H9 (cell line): ENCODE measurements at regions not wholly inside any gene's neighbourhood (a gene's known extent, or its start where the extent isn't known, plus 50 kb on each side); places are given as distances from the start of the nearest gene placed in this dataset.

Experiments
- DNase-seq: peaks from one replicate; pipeline ENCODE4 v3.0.0-alpha.2; 2017
- H2AFZ ChIP-seq: one replicate; pipeline ENCODE4 v1.6.1; 2013; ENCODE audit warnings: mild to moderate bottlenecking, low read length, control low read depth, moderate library complexity
- H2AK5ac ChIP-seq: 2 replicates; pipeline ENCODE4 v1.6.1; 2013; ENCODE audit warnings: low read length, control low read depth, mixed read lengths; ENCODE audit not compliant: insufficient read length
- H2BK120ac ChIP-seq: one replicate; pipeline ENCODE4 v1.6.1; 2013; ENCODE audit warnings: low read depth, mild to moderate bottlenecking, low read length, control low read depth, inconsistent platforms; ENCODE audit not compliant: poor library complexity, severe bottlenecking
- H2BK12ac ChIP-seq: 2 replicates; pipeline ENCODE4 v1.6.1; 2013; ENCODE audit warnings: low read length, control low read depth, mixed read lengths, low read depth; ENCODE audit not compliant: insufficient read length
- H2BK15ac ChIP-seq: 2 replicates; pipeline ENCODE4 v1.6.1; 2013; ENCODE audit warnings: low read depth, low read length, control low read depth
- H2BK20ac ChIP-seq: one replicate; pipeline ENCODE4 v1.6.1; 2013; ENCODE audit warnings: low read depth, mild to moderate bottlenecking, low read length, control low read depth, inconsistent platforms; ENCODE audit not compliant: poor library complexity, severe bottlenecking
- H2BK5ac ChIP-seq: 2 replicates; pipeline ENCODE4 v1.6.1; 2013; ENCODE audit warnings: low read length, control low read depth, mixed read lengths; ENCODE audit not compliant: insufficient read length
- H3K14ac ChIP-seq: 2 replicates; pipeline ENCODE4 v1.6.1; 2013; ENCODE audit warnings: low read length, control low read depth; ENCODE audit not compliant: insufficient read depth
- H3K18ac ChIP-seq: 2 replicates; pipeline ENCODE4 v1.6.1; 2013; ENCODE audit warnings: low read depth, mild to moderate bottlenecking, mixed read lengths, low read length, control low read depth; ENCODE audit not compliant: insufficient read length
- H3K23ac ChIP-seq: 2 replicates; pipeline ENCODE4 v1.6.1; 2013; ENCODE audit warnings: low read length, control low read depth, mixed read lengths, low read depth; ENCODE audit not compliant: insufficient read length
- H3K23me2 ChIP-seq: 2 replicates; pipeline ENCODE4 v1.6.1; 2013; ENCODE audit warnings: low read depth, mild to moderate bottlenecking, mixed read lengths, low read length, control low read depth; ENCODE audit not compliant: insufficient read length, poor library complexity, severe bottlenecking
- H3K27ac ChIP-seq: 2 replicates; pipeline ENCODE4 v1.5.1; 2013; ENCODE audit warnings: low read length, control low read depth, mixed read lengths, low read depth; ENCODE audit not compliant: insufficient read length
- H3K27me3 ChIP-seq: 2 replicates; pipeline ENCODE4 v1.6.1; 2013; ENCODE audit warnings: low read length, control low read depth, inconsistent platforms; ENCODE audit not compliant: insufficient read depth
- H3K4ac ChIP-seq: 2 replicates; pipeline ENCODE4 v1.6.1; 2013; ENCODE audit warnings: low read depth, mild to moderate bottlenecking, control low read depth, inconsistent platforms, low read length, moderate library complexity
- H3K4me1 ChIP-seq: 2 replicates; pipeline ENCODE4 v1.6.1; 2013; ENCODE audit warnings: low read length, control low read depth, inconsistent platforms; ENCODE audit not compliant: insufficient read depth
- H3K4me2 ChIP-seq: 2 replicates; pipeline ENCODE4 v1.6.1; 2013; ENCODE audit warnings: low read length, control low read depth, mixed read lengths; ENCODE audit not compliant: insufficient read length, insufficient read depth
- H3K56ac ChIP-seq: 2 replicates; pipeline ENCODE4 v1.6.1; 2013; ENCODE audit warnings: low read depth, mild to moderate bottlenecking, mixed read lengths, low read length, control low read depth; ENCODE audit not compliant: insufficient read length
- H3K79me1 ChIP-seq: 2 replicates; pipeline ENCODE4 v1.6.1; 2013; ENCODE audit warnings: low read depth, mild to moderate bottlenecking, moderate library complexity, low read length, control low read depth, inconsistent platforms; ENCODE audit not compliant: insufficient read depth, poor library complexity, severe bottlenecking
- H3K79me2 ChIP-seq: 2 replicates; pipeline ENCODE4 v1.6.1; 2013; ENCODE audit warnings: low read length, control low read depth, inconsistent platforms; ENCODE audit not compliant: insufficient read depth
- H3K9ac ChIP-seq: 2 replicates; pipeline ENCODE4 v1.6.1; 2013; ENCODE audit warnings: low read length, control low read depth, mixed read lengths; ENCODE audit not compliant: insufficient read length; ENCODE audit errors: extremely low read depth
- H3K9me3 ChIP-seq: one replicate; pipeline ENCODE4 v1.6.1; 2013; ENCODE audit warnings: low read depth, low read length, inconsistent platforms; ENCODE audit not compliant: control insufficient read depth
- H3T11ph ChIP-seq: one replicate; pipeline ENCODE4 v1.6.1; 2013; ENCODE audit warnings: mild to moderate bottlenecking, low read length, control low read depth, inconsistent platforms
- H4K20me1 ChIP-seq: one replicate; pipeline ENCODE4 v1.6.1; 2013; ENCODE audit not compliant: control insufficient read depth, insufficient read length, insufficient read depth
- H4K5ac ChIP-seq: 2 replicates; pipeline ENCODE4 v1.6.1; 2013; ENCODE audit warnings: low read depth, mild to moderate bottlenecking, mixed read lengths, low read length, control low read depth; ENCODE audit not compliant: insufficient read length
- H4K8ac ChIP-seq: replicated peaks from 2 replicates; pipeline ENCODE4 v1.6.1; 2013; ENCODE audit warnings: low read length, control low read depth, mixed read lengths, low read depth; ENCODE audit not compliant: insufficient read length
- H4K91ac ChIP-seq: 2 replicates; pipeline ENCODE4 v1.6.1; 2013; ENCODE audit warnings: low read depth, mild to moderate bottlenecking, moderate library complexity, mixed read lengths, low read length, control low read depth; ENCODE audit not compliant: insufficient read length
- H3K27ac Mint-ChIP-seq, 3 experiments: 2 replicates in 2 of 3; 3 replicates in 1 of 3; pipeline ENCODE4 v1.8.0; 2020 to 2021; ENCODE audit warnings: mixed read lengths in 3 of 3, mild to moderate bottlenecking in 1 of 3, moderate library complexity in 1 of 3
- H3K27me3 Mint-ChIP-seq: 2 replicates; pipeline ENCODE4 v1.8.0; 2021; ENCODE audit warnings: low read depth, mild to moderate bottlenecking, moderate library complexity, mixed read lengths
- H3K36me3 Mint-ChIP-seq, 3 experiments: 2 replicates in 2 of 3; 3 replicates in 1 of 3; pipeline ENCODE4 v1.8.0; 2020 to 2021; ENCODE audit warnings: low read depth in 3 of 3, mixed read lengths in 3 of 3; ENCODE audit not compliant: insufficient read depth in 1 of 3
- H3K4me1 Mint-ChIP-seq, 2 experiments: 2 replicates each; pipeline ENCODE4 v1.8.0; 2020; ENCODE audit warnings: mixed read lengths in 2 of 2
- H3K4me3 Mint-ChIP-seq, 2 experiments: 2 replicates in 1 of 2; 3 replicates in 1 of 2; pipeline ENCODE4 v1.8.0; 2020 to 2021; ENCODE audit warnings: mild to moderate bottlenecking in 2 of 2, mixed read lengths in 2 of 2, moderate library complexity in 1 of 2
- H3K9me3 Mint-ChIP-seq, 2 experiments: 2 replicates in 1 of 2; 3 replicates in 1 of 2; pipeline ENCODE4 v1.8.0; 2020; ENCODE audit warnings: mild to moderate bottlenecking in 2 of 2, mixed read lengths in 2 of 2, moderate library complexity in 1 of 2
- WGBS: extraction: QIAGEN DNeasy Blood & Tissue Kit; methylation state at CpG from one replicate; pipeline ENCODE4 v1.1.7; 2013; ENCODE audit warnings: missing lambda C conversion rate, low lambda C conversion rate, mixed read lengths; ENCODE audit not compliant: insufficient read length; ENCODE audit errors: extremely low coverage; 5-methylcytosine and 5-hydroxymethylcytosine counted together
- TF ChIP-seq, protein P1 (sequence below): fragments of 200-600 bp; sonication (generic); conservative IDR thresholded peaks from 3 replicates; pipeline ENCODE4 v1.8.0; 2021; ENCODE audit warnings: antibody characterized with exemption, mild to moderate bottlenecking

DNA sequence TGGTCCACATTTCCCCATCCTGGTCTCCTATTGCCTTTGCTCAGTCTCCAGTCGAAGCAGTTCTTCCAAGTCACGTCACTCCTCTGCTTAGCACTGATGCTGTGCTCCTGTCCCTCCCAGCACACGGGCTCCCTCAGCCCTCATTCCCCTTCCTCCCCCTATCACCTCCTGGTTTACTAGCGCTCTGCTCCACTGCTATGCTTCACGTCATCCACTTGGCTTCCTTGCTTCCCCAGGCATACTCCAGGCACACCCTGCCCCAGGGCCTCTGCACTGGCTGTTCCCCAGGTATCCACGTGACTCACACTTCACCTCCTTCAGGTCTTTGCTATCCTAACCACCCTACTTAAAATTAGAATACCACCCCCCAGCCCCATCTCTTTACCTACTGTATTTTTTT lies 269.3 kb downstream of the GLI2 start:
- Histone ChIP-seq H3K4me1 (peaks cover 11% of the 10 kb centered on the region; the same call in 1 of the 2 replicates), H3T11ph (no peak overlapping the region), H3K9ac (no peak overlapping the region), H3K56ac (no peak overlapping the region), H3K27me3 (no peaks in the 10 kb centered on the region), H2BK12ac (no peak overlapping the region), H3K27ac (no peak overlapping the region), H4K91ac (no peak overlapping the region), H2BK20ac (no peak overlapping the region), H3K79me1 (no peaks in the 10 kb centered on the region), H4K20me1 (no peaks in the 10 kb centered on the region), H3K18ac (no peak overlapping the region), H2BK15ac (no peak overlapping the region), H3K4ac (no peak overlapping the region), H2AK5ac (no peak overlapping the region), H2BK120ac (no peak overlapping the region), H3K4me2 (no peak overlapping the region), H2AFZ (no peak overlapping the region), H2BK5ac (no peak overlapping the region), H3K23ac (no peak overlapping the region), H4K5ac (no peak overlapping the region), H3K79me2 (no peaks in the 10 kb centered on the region), H3K23me2 (no peaks in the 10 kb centered on the region), H3K14ac (no peak overlapping the region), H4K8ac (no peak overlapping the region), H3K9me3 (no peaks in the 10 kb centered on the region)
- no peak for DNase-seq
- H3K4me3 Mint-ChIP-seq, result no peak overlapping the region
- WGBS, result no CpG with 5 or more reads among the region's 6 CpGs
- peaks cover 22 to 24% of the 10 kb centered on the region in 2 experiments for H3K4me1 Mint-ChIP-seq
- H3K27ac Mint-ChIP-seq, result no peak overlapping the region; a peak in 1 of 7 replicates
- peaks cover 69% of the 10 kb centered on the region for H3K27me3 Mint-ChIP-seq
- TF ChIP-seq, protein P1, sequence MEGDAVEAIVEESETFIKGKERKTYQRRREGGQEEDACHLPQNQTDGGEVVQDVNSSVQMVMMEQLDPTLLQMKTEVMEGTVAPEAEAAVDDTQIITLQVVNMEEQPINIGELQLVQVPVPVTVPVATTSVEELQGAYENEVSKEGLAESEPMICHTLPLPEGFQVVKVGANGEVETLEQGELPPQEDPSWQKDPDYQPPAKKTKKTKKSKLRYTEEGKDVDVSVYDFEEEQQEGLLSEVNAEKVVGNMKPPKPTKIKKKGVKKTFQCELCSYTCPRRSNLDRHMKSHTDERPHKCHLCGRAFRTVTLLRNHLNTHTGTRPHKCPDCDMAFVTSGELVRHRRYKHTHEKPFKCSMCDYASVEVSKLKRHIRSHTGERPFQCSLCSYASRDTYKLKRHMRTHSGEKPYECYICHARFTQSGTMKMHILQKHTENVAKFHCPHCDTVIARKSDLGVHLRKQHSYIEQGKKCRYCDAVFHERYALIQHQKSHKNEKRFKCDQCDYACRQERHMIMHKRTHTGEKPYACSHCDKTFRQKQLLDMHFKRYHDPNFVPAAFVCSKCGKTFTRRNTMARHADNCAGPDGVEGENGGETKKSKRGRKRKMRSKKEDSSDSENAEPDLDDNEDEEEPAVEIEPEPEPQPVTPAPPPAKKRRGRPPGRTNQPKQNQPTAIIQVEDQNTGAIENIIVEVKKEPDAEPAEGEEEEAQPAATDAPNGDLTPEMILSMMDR, result no peak
- H3K9me3 Mint-ChIP-seq, result peaks cover 0 to 3% of the 10 kb centered on the region in 2 experiments; a peak in 3 of 5 replicates
- no peaks in the 10 kb centered on the region for H3K36me3 Mint-ChIP-seq
